Esophagus (tissue), 2 donors: ENCODE measurements at regions not wholly inside any gene's neighbourhood (a gene's known extent, or its start where the extent isn't known, plus 50 kb on each side); places are given as distances from the start of the nearest gene placed in this dataset.
"Not testable (repeated sequence)": the region's sequence is repeated elsewhere in the genome, so short reads cannot be mapped to it uniquely, and the experiment has no call there.

Experiments used
- H3K27ac ChIP-seq, 2 donors: one replicate each; pipeline ENCODE4 v1.5.1; 2013; ENCODE audit warnings: low read depth in 2 of 2, mild to moderate bottlenecking in 2 of 2, inconsistent platforms in 1 of 2, low read length in 1 of 2, moderate library complexity in 1 of 2
- H3K27me3 ChIP-seq, 2 donors: one replicate each; pipeline ENCODE4 v1.6.1; 2013; ENCODE audit warnings: low read length in 2 of 2, control low read depth in 1 of 2, mild to moderate bottlenecking in 1 of 2; ENCODE audit not compliant: insufficient read depth in 2 of 2, control insufficient read depth in 1 of 2
- H3K36me3 ChIP-seq, 2 donors: one replicate each; pipeline ENCODE4 v1.6.1; 2013; ENCODE audit warnings: low read length in 1 of 2; ENCODE audit not compliant: control insufficient read depth in 2 of 2, insufficient read depth in 2 of 2
- H3K4me1 ChIP-seq, 2 donors: one replicate each; pipeline ENCODE4 v1.6.1; 2013; ENCODE audit warnings: low read length in 1 of 2; ENCODE audit not compliant: control insufficient read depth in 2 of 2, insufficient read depth in 2 of 2
- H3K4me3 ChIP-seq, 2 donors: one replicate each; pipeline ENCODE4 v1.5.1; 2013; ENCODE audit warnings: low read length in 2 of 2, mild to moderate bottlenecking in 2 of 2, low read depth in 1 of 2, moderate library complexity in 1 of 2
- H3K9me3 ChIP-seq, 2 donors: one replicate each; pipeline ENCODE4 v1.6.1; 2013; ENCODE audit warnings: mild to moderate bottlenecking in 2 of 2, low read depth in 1 of 2, low read length in 1 of 2, moderate library complexity in 1 of 2; ENCODE audit not compliant: control insufficient read depth in 2 of 2, insufficient read depth in 1 of 2
- WGBS, 2 donors: extraction: QIAGEN DNeasy Blood & Tissue Kit; methylation state at CpG; one replicate each; pipeline ENCODE4 v1.1.7; 2013; 5-methylcytosine and 5-hydroxymethylcytosine counted together
- donor health status: healthy with polysubstance abuse.
- donor health status: Bipolar disorder and iron deficiency.

GRCh38 chr12:33937669-33938068, 84.6 kb upstream of the ALG10 start:
- WGBS, 2 donors: 74 to 84% methylated on average over 1 of the region's 1 CpG
- H3K9me3 ChIP-seq, H3K27ac ChIP-seq, H3K36me3 ChIP-seq, H3K4me3 ChIP-seq, H3K4me1 ChIP-seq, H3K27me3 ChIP-seq: not testable (repeated sequence)

GRCh38 chr12:33942172-33942571, 80.1 kb upstream of the ALG10 start:
- 69 to 70% methylated on average over 3 of the region's 3 CpGs for WGBS, 2 donors
- H3K9me3 ChIP-seq: no peaks in the 10 kb centered on the region
- H3K4me3 ChIP-seq: no peak overlapping the region
- no peaks in the 10 kb centered on the region for H3K27me3 ChIP-seq
- no peaks in the 10 kb centered on the region for H3K36me3 ChIP-seq
- H3K27ac ChIP-seq: no peak overlapping the region
- no peaks in the 10 kb centered on the region for H3K4me1 ChIP-seq

GRCh38 chr12:33944703-33945437, 77.4 kb upstream of the ALG10 start:
- Histone ChIP-seq H3K9me3 (no peaks in the 10 kb centered on the region), H3K27ac (no peak overlapping the region), H3K27me3 (no peaks in the 10 kb centered on the region), H3K36me3 (no peaks in the 10 kb centered on the region), H3K4me3 (no peak overlapping the region), H3K4me1 (no peaks in the 10 kb centered on the region)
- 73 to 78% methylated on average over 3 of the region's 3 CpGs for WGBS, 2 donors

GRCh38 chr12:33945438-33945784, 76.9 kb upstream of the ALG10 start:
- Histone ChIP-seq H3K27ac (no peak overlapping the region), H3K4me1 (no peaks in the 10 kb centered on the region), H3K4me3 (no peak overlapping the region), H3K36me3 (no peaks in the 10 kb centered on the region), H3K9me3 (peaks cover 0 to 2% of the 10 kb centered on the region in 2 donors), H3K27me3 (no peaks in the 10 kb centered on the region)
- WGBS, 2 donors: 73 to 79% methylated on average over 6 of the region's 6 CpGs

GRCh38 chr12:33966219-33966618, 56.1 kb upstream of the ALG10 start:
- H3K4me3 ChIP-seq, H3K4me1 ChIP-seq, H3K27ac ChIP-seq, H3K27me3 ChIP-seq, H3K36me3 ChIP-seq, H3K9me3 ChIP-seq: not testable (repeated sequence)
- WGBS, 2 donors: 90 to 95% methylated on average over 7 of the region's 7 CpGs

GRCh38 chr12:33967760-33968159, 54.5 kb upstream of the ALG10 start:
- H3K4me1 ChIP-seq: no peaks in the 10 kb centered on the region
- 67 to 70% methylated on average over 1 of the region's 1 CpG for WGBS, 2 donors
- no peaks in the 10 kb centered on the region for H3K36me3 ChIP-seq
- H3K27me3 ChIP-seq: no peaks in the 10 kb centered on the region
- H3K4me3 ChIP-seq: no peak overlapping the region
- H3K9me3 ChIP-seq: no peaks in the 10 kb centered on the region
- H3K27ac ChIP-seq: no peak overlapping the region
